ENCODE measurements at regions not wholly inside any gene's neighbourhood (a gene's known extent, or its start where the extent isn't known, plus 50 kb on each side); places are given as distances from the start of the nearest gene placed in this dataset.

DNA sequence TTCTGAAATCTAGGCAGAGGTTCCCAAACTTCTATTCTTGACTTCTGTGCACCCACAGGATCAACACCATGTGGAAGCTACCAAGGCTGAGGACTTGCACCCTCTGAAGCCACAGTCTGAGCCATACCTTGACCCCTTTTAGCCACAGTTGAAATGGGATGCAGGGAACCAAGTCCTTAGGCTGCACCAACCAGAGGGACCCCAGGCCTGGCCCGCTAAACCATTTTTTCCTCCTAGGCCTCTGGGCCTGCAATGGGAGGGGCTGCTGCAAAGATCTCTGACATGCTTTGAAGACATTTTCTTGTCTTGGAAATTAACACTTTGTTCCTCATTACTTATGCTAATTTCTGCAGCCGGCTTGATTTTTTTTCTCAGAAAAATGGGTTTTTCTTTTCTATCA is 133.9 kb upstream of the TSPAN8 start:
- FAIRE-seq (no peak), DNase-seq (ENCODE audit: extremely low read depth in 1 of 4, low spot score in 3 of 4) (no peak), ATAC-seq (no peak)
- Histone ChIP-seq H3K9me1 (ENCODE audit: control insufficient read depth, insufficient read depth, low read length) (no peaks in the 10 kb centered on the region), H3K4me1 (replicated peaks in 1 of 2; ENCODE audit: control insufficient read depth in 2 of 2, insufficient read depth in 2 of 2, low read length in 2 of 2) (no peaks in the 10 kb centered on the region), H3K4me2 (ENCODE audit: insufficient read depth, low read length) (no peak overlapping the region), H4K20me1 (replicated peaks; ENCODE audit: control insufficient read depth, insufficient read depth, low read length) (no peaks in the 10 kb centered on the region), H3K9ac (ENCODE audit: insufficient read depth in 1 of 2, low read depth in 2 of 2, low read length in 2 of 2) (no peak overlapping the region), H3K79me2 (ENCODE audit: control insufficient read depth, insufficient read depth, low read length) (no peaks in the 10 kb centered on the region), H3K4me3 (no peak overlapping the region), H2AFZ (ENCODE audit: low read depth, low read length) (no peak overlapping the region), H3K27ac (ENCODE audit: extremely low read depth, low read depth, low read length) (no peak overlapping the region), H3K27me3 (ENCODE audit: control insufficient read depth in 2 of 2, insufficient read depth in 2 of 2, low read length in 2 of 2) (no peaks in the 10 kb centered on the region), H3K36me3 (ENCODE audit: control insufficient read depth, insufficient read depth, low read length) (no peaks in the 10 kb centered on the region), H3K9me3 (replicated peaks; ENCODE audit: control insufficient read depth, insufficient read depth, low read depth, low read length) (peaks cover 7% of the 10 kb centered on the region; the same call in 1 of the 2 replicates)
- TF ChIP-seq EP300 (IDR thresholded peaks at IDR 0.05; ENCODE audit: low read length) (no peak), CBX3 (IDR thresholded peaks at IDR 0.05; ENCODE audit: borderline replicate concordance in 1 of 2, low read length in 2 of 2) (peak in 1 of 2 experiments; percentile 83; a peak in 2 of 3 replicates), SMARCC2 (IDR thresholded peaks at IDR 0.05; ENCODE audit: low read depth) (no peak), CBX5 (IDR thresholded peaks at IDR 0.05; ENCODE audit: borderline replicate concordance, low read depth) (0 out of 2 replicates have a peak, but pooled peaks have one; percentile 16), TRIM28 (IDR thresholded peaks at IDR 0.05) (peak; percentile 68; the same call in 1 of the 2 replicates), ZBED1 (IDR thresholded peaks at IDR 0.05) (no peak), SMARCE1 (IDR thresholded peaks at IDR 0.05) (no peak), ZFP36 (IDR thresholded peaks at IDR 0.05; ENCODE audit: low read depth, low read length, partially characterized antibody) (peak; percentile 81), CHD1 (IDR thresholded peaks at IDR 0.05; ENCODE audit: low read length) (no peak)
- TF ChIP-seq, protein P1, sequence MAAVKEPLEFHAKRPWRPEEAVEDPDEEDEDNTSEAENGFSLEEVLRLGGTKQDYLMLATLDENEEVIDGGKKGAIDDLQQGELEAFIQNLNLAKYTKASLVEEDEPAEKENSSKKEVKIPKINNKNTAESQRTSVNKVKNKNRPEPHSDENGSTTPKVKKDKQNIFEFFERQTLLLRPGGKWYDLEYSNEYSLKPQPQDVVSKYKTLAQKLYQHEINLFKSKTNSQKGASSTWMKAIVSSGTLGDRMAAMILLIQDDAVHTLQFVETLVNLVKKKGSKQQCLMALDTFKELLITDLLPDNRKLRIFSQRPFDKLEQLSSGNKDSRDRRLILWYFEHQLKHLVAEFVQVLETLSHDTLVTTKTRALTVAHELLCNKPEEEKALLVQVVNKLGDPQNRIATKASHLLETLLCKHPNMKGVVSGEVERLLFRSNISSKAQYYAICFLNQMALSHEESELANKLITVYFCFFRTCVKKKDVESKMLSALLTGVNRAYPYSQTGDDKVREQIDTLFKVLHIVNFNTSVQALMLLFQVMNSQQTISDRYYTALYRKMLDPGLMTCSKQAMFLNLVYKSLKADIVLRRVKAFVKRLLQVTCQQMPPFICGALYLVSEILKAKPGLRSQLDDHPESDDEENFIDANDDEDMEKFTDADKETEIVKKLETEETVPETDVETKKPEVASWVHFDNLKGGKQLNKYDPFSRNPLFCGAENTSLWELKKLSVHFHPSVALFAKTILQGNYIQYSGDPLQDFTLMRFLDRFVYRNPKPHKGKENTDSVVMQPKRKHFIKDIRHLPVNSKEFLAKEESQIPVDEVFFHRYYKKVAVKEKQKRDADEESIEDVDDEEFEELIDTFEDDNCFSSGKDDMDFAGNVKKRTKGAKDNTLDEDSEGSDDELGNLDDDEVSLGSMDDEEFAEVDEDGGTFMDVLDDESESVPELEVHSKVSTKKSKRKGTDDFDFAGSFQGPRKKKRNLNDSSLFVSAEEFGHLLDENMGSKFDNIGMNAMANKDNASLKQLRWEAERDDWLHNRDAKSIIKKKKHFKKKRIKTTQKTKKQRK (IDR thresholded peaks at IDR 0.05; ENCODE audit: borderline replicate concordance, low read depth, low read length) = peak; percentile 64; the same call in 1 of the 2 replicates
- TF ChIP-seq, protein P2, sequence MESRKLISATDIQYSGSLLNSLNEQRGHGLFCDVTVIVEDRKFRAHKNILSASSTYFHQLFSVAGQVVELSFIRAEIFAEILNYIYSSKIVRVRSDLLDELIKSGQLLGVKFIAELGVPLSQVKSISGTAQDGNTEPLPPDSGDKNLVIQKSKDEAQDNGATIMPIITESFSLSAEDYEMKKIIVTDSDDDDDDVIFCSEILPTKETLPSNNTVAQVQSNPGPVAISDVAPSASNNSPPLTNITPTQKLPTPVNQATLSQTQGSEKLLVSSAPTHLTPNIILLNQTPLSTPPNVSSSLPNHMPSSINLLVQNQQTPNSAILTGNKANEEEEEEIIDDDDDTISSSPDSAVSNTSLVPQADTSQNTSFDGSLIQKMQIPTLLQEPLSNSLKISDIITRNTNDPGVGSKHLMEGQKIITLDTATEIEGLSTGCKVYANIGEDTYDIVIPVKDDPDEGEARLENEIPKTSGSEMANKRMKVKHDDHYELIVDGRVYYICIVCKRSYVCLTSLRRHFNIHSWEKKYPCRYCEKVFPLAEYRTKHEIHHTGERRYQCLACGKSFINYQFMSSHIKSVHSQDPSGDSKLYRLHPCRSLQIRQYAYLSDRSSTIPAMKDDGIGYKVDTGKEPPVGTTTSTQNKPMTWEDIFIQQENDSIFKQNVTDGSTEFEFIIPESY (CRISPR knock-in tag; IDR thresholded peaks at IDR 0.05) = peak; percentile 97
- TF ChIP-seq, protein P3, sequence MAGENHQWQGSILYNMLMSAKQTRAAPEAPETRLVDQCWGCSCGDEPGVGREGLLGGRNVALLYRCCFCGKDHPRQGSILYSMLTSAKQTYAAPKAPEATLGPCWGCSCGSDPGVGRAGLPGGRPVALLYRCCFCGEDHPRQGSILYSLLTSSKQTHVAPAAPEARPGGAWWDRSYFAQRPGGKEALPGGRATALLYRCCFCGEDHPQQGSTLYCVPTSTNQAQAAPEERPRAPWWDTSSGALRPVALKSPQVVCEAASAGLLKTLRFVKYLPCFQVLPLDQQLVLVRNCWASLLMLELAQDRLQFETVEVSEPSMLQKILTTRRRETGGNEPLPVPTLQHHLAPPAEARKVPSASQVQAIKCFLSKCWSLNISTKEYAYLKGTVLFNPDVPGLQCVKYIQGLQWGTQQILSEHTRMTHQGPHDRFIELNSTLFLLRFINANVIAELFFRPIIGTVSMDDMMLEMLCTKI (IDR thresholded peaks at IDR 0.05; ENCODE audit: partially characterized antibody) = no peak
- TF ChIP-seq, protein P4, sequence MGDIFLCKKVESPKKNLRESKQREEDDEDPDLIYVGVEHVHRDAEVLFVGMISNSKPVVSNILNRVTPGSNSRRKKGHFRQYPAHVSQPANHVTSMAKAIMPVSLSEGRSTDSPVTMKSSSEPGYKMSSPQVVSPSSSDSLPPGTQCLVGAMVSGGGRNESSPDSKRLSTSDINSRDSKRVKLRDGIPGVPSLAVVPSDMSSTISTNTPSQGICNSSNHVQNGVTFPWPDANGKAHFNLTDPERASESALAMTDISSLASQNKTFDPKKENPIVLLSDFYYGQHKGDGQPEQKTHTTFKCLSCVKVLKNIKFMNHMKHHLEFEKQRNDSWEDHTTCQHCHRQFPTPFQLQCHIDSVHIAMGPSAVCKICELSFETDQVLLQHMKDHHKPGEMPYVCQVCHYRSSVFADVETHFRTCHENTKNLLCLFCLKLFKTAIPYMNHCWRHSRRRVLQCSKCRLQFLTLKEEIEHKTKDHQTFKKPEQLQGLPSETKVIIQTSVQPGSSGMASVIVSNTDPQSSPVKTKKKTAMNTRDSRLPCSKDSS (IDR thresholded peaks at IDR 0.05; ENCODE audit: low read depth, partially characterized antibody) = peak; percentile 58
- POLR2A ChIA-PET = no interaction called here
- 71% methylated on average over 2 of the region's 2 CpGs for WGBS (ENCODE audit: insufficient coverage, low coverage, missing lambda C conversion rate)
- BruUV-seq (replicated peaks) = no TSS peak
- CTCF ChIA-PET (ENCODE audit: low intra/inter-chr PET ratio) = no interaction called here
- intact Hi-C loops (cut with micrococcal nuclease) (no loop called here), in situ Hi-C loops (cut with MboI) (no loop called here)
